Neural progenitor cell (in vitro differentiated cells): ENCODE measurements at regions not wholly inside any gene's neighbourhood (a gene's known extent, or its start where the extent isn't known, plus 50 kb on each side); places are given as distances from the start of the nearest gene placed in this dataset.

Source experiments
- EZH2 ChIP-seq: fragments of 200-600 bp; sonication (generic); IDR thresholded peaks from 2 replicates; pipeline ENCODE4 v1.6.1; 2017; ENCODE audit warnings: antibody characterized with exemption, mild to moderate bottlenecking, moderate library complexity
- EZH2phosphoT487 ChIP-seq: fragments of 200-600 bp; sonication (generic); IDR thresholded peaks from 2 replicates; pipeline ENCODE4 v1.6.1; 2017; ENCODE audit warnings: antibody characterized with exemption
- TF ChIP-seq, protein P1 (sequence below): fragments of 200-600 bp; sonication (generic); IDR thresholded peaks from 2 replicates; pipeline ENCODE4 v1.5.1; 2017; ENCODE audit warnings: antibody characterized with exemption, mild to moderate bottlenecking

DNA sequence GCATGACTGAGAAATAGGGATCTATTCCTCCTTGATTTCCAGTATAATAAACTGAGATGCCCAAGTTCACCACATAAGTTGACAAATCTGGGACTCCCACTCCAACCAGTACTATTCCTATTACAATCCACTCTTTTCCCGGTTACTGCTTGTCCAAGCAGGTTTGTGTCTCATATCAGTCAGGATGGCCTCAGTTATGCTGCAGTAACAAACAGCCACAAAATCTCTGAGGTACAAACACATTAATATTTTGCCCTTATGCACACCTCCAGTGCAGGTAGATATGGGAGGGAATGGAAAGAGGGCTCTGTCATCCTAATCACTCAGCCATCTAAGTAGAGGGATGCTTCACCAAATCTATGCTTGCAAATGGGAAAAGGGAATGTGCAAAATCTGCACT, 207.8 kb downstream of the RAB28 start:
- TF ChIP-seq, protein P1, sequence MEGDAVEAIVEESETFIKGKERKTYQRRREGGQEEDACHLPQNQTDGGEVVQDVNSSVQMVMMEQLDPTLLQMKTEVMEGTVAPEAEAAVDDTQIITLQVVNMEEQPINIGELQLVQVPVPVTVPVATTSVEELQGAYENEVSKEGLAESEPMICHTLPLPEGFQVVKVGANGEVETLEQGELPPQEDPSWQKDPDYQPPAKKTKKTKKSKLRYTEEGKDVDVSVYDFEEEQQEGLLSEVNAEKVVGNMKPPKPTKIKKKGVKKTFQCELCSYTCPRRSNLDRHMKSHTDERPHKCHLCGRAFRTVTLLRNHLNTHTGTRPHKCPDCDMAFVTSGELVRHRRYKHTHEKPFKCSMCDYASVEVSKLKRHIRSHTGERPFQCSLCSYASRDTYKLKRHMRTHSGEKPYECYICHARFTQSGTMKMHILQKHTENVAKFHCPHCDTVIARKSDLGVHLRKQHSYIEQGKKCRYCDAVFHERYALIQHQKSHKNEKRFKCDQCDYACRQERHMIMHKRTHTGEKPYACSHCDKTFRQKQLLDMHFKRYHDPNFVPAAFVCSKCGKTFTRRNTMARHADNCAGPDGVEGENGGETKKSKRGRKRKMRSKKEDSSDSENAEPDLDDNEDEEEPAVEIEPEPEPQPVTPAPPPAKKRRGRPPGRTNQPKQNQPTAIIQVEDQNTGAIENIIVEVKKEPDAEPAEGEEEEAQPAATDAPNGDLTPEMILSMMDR, result no peak
- TF ChIP-seq EZH2phosphoT487 (no peak), EZH2 (no peak)
